ENCODE measurements at regions not wholly inside any gene's neighbourhood (a gene's known extent, or its start where the extent isn't known, plus 50 kb on each side); places are given as distances from the start of the nearest gene placed in this dataset.

DNA sequence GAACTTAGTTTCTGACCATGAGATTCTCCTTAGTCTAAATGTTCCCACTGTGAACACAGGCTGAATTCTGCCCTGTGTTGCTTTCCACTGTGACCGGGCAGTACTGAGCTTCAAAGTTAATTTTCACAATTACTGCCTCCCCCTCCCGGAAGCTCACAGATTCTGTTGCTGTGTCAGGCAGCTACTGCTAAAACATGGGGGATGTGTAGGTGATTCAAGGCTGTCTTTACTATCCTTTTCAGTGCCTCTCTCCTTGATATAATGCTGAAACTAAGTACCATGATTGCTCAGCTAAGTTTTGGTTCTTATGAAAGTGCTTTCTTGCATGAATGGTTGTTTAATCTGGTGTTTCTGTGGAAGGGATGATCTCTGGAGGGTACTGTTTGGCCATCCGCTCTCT, 428.3 kb upstream of the NOVA1 start:
- H3K9me3 Mint-ChIP-seq: peaks cover 9% of the 10 kb centered on the region
- ChIA-PET CTCF (no interaction called here), POLR2A (no interaction called here)
- no peaks in the 10 kb centered on the region for H3K4me1 Mint-ChIP-seq (ENCODE audit: low read depth)
- TF ChIP-seq, protein P1, sequence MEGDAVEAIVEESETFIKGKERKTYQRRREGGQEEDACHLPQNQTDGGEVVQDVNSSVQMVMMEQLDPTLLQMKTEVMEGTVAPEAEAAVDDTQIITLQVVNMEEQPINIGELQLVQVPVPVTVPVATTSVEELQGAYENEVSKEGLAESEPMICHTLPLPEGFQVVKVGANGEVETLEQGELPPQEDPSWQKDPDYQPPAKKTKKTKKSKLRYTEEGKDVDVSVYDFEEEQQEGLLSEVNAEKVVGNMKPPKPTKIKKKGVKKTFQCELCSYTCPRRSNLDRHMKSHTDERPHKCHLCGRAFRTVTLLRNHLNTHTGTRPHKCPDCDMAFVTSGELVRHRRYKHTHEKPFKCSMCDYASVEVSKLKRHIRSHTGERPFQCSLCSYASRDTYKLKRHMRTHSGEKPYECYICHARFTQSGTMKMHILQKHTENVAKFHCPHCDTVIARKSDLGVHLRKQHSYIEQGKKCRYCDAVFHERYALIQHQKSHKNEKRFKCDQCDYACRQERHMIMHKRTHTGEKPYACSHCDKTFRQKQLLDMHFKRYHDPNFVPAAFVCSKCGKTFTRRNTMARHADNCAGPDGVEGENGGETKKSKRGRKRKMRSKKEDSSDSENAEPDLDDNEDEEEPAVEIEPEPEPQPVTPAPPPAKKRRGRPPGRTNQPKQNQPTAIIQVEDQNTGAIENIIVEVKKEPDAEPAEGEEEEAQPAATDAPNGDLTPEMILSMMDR (IDR thresholded peaks at IDR 0.05): no peak
- H3K27me3 Mint-ChIP-seq: no peaks in the 10 kb centered on the region
- H3K27ac Mint-ChIP-seq: no peak overlapping the region
- intact Hi-C loops (cut with micrococcal nuclease): no loop called here
- ATAC-seq (no peak), DNase-seq (no peak)
- no peak overlapping the region for H3K4me3 Mint-ChIP-seq
- H3K36me3 Mint-ChIP-seq (ENCODE audit: low read depth): no peaks in the 10 kb centered on the region

DNA sequence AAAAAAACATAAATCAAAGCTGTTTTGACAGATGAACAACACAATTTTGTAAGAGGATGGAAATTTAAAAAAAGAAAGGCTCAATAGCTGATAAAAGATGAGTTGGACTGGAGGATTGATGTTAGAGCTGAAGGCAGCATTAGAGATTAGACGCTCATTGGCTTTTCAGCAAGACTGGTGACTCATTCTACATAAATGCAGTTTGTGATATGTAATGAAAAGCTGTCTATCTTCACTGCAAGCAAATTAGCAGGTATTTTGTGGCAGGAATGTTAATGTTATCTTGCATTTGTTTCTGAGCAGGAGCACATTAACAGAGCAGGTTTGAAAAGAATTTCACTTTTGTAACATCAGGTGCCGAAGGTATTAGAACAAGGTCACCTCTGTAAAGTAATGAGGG, 442.7 kb upstream of the NOVA1 start:
- H3K36me3 Mint-ChIP-seq (ENCODE audit: low read depth): no peaks in the 10 kb centered on the region
- ATAC-seq: no peak
- intact Hi-C loops (cut with micrococcal nuclease): no loop called here
- no peak overlapping the region for H3K27ac Mint-ChIP-seq
- H3K27me3 Mint-ChIP-seq: no peaks in the 10 kb centered on the region
- no peaks in the 10 kb centered on the region for H3K4me1 Mint-ChIP-seq (ENCODE audit: low read depth)
- DNase-seq: no peak
- H3K9me3 Mint-ChIP-seq: peaks cover 8% of the 10 kb centered on the region
- TF ChIP-seq, protein P1 (IDR thresholded peaks at IDR 0.05): no peak
- ChIA-PET POLR2A (no interaction called here), CTCF (no interaction called here)
- no peak overlapping the region for H3K4me3 Mint-ChIP-seq

DNA sequence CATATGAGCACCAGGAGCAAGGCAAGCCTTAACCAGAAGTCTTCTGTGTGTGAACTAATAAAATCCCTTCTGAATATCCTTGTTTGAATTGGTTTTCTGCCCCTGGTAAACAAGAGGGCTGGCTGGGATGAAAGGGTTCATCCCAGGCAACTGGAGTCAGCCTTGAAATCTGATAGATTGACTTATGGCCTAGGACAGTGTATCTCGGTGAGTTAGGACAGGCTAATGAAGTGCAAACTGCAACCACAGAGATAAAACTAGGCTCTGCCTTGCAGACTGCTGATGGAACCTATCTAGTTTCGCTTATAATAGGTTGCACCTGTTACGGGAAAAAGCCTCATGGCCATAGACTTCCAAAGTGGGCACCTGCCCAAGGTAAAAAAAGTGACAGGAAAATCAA, 451.9 kb upstream of the NOVA1 start:
- ATAC-seq (no peak), DNase-seq (no peak)
- H3K4me1 Mint-ChIP-seq (ENCODE audit: low read depth): no peaks in the 10 kb centered on the region
- H3K36me3 Mint-ChIP-seq (ENCODE audit: low read depth): no peaks in the 10 kb centered on the region
- no peak overlapping the region for H3K27ac Mint-ChIP-seq
- H3K4me3 Mint-ChIP-seq: no peak overlapping the region
- POLR2A ChIA-PET: no interaction called here
- TF ChIP-seq, protein P1 (IDR thresholded peaks at IDR 0.05): no peak
- CTCF ChIA-PET: no interaction called here
- H3K9me3 Mint-ChIP-seq: peaks cover 13% of the 10 kb centered on the region
- intact Hi-C loops (cut with micrococcal nuclease): no loop called here
- H3K27me3 Mint-ChIP-seq: no peaks in the 10 kb centered on the region

DNA sequence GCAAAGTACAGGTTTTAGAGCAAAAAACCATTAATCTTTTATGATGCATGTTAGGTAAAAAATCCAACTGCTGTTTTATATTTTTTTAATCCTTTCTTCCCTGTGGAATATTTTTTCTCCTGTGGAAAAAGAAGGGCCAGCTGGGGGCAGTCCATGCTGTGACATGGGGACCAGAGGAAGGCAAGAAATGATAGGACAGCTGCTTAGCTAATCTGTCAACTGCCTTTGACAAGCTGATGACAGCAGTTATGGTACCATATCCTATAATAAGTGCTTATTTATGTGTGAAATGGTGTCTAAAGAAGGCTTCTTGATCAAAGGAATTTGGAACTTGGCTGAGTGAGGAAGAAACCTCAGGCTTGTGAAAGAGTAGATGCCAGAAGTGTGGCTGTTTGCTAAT, 452.4 kb upstream of the NOVA1 start:
- Mint-ChIP-seq H3K4me3 (no peak overlapping the region), H3K9me3 (peaks cover 13% of the 10 kb centered on the region), H3K27me3 (no peaks in the 10 kb centered on the region), H3K4me1 (ENCODE audit: low read depth) (no peaks in the 10 kb centered on the region), H3K36me3 (ENCODE audit: low read depth) (no peaks in the 10 kb centered on the region), H3K27ac (no peak overlapping the region)
- DNase-seq (no peak), ATAC-seq (no peak)
- ChIA-PET POLR2A (no interaction called here), CTCF (no interaction called here)
- intact Hi-C loops (cut with micrococcal nuclease): no loop called here
- TF ChIP-seq, protein P1 (IDR thresholded peaks at IDR 0.05): no peak

DNA sequence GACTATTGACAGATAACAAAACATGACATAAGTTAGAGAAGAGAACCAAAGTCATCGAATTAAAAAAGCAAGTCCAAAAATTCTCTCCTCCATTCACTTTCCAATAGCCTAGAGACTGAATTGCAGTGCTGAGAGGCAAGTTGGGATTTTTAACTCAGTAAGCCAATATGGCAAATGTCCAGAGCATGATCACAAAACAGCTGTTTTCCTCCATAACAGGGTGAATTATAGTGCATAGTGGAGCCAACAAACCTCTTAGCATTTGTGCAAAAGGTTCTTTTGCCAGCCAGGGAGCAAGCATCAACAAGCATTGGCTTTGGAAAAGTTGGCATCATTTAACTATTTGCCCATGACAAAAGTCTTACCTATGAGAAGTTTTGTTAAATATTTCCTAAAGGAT, 458.8 kb upstream of the NOVA1 start:
- Mint-ChIP-seq H3K27ac (no peak overlapping the region), H3K4me1 (ENCODE audit: low read depth) (no peaks in the 10 kb centered on the region)

More for the DNA sequence above, 458.8 kb upstream of the NOVA1 start:
- ChIA-PET POLR2A (no interaction called here), CTCF (no interaction called here)
- H3K27me3 Mint-ChIP-seq: no peaks in the 10 kb centered on the region
- ATAC-seq (no peak), DNase-seq (no peak)
- peaks cover 14% of the 10 kb centered on the region for H3K9me3 Mint-ChIP-seq
- intact Hi-C loops (cut with micrococcal nuclease): no loop called here
- H3K36me3 Mint-ChIP-seq (ENCODE audit: low read depth): no peaks in the 10 kb centered on the region
- no peak overlapping the region for H3K4me3 Mint-ChIP-seq
- TF ChIP-seq, protein P1 (IDR thresholded peaks at IDR 0.05): no peak

All from activated CD8-positive, alpha-beta T cell treated with anti-CD3 and anti-CD28 coated beads for 36 hours (primary cell).